Cardiac septum (tissue), 1 donor: ENCODE measurements at regions not wholly inside any gene's neighbourhood (a gene's known extent, or its start where the extent isn't known, plus 50 kb on each side); places are given as distances from the start of the nearest gene placed in this dataset.
"Not testable (repeated sequence)": the region's sequence is repeated elsewhere in the genome, so short reads cannot be mapped to it uniquely, and the experiment has no call there.

Source experiments
- DNase-seq: peaks from one replicate; pipeline ENCODE4 v3.0.0-alpha.2; 2020; ENCODE audit warnings: low spot score
- intact Hi-C: fragments of 100-400 bp; cut with DNase I; formaldehyde crosslinking; loops from one replicate; pipeline ENCODE4 v1.14.0; 2022
- donor health status: DM: no; HTN: no; CAD: no.

DNA sequence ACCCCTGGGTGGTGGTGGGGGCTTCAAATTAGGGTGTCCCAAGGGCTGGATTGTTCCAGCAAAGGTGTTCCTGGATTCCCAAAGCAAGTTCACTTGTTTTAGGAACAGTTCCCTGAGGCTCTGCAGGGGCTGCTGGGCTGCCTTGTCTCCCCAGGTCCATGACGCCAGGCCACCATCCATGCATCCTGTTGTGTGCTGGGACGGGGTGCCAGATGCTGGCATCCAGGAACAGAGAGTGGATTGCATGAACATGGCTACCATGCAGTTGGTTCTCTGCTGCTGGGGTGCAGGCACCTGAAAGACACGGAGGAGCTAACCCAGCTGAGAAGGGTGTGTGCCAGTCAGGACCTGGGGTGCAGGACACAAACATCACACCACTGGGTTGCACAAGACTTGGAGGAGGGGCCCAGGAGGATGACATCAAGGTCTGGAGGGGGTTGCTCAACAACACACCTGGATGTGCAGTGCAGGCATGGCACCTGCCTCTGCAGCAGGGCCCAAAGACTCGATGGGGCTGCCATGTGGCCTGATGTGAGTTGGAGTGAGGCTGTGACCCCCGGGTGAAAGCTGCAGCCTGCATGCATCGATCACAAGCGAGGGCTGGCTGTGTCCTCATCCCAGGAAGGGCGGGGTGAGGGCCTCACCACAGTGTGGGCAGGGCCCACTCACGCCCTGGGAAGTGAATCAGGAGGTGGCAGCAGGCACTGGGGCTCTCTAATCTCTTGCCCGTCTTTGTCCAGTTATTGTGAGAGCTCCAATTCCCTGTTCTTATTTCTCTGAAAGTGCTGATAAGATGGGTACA is 74.0 kb upstream of the CLDN5 start:
- intact Hi-C loops = no loop called here
- DNase-seq = no peak

DNA sequence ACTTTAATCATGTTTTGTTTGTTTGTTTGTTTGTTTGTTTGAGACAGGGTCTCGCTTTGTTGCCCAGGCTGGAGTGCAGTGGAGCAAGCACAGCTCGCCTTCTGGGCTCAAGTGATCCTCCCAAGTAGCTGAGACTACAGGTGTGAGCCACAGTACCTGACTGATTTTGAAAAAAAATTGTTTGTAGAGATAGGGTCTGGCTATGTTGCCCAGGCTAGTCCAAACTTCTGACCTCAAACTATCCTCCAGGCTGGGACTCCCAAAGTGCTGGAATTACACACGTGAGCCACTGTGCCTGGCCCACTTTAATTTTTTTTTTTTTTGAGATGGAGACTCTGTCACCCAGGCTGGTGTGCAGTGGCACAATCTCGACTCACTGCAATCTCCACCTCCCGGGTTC is 74.8 kb upstream of the CLDN5 start:
- intact Hi-C loops = no loop called here
- DNase-seq = no peak

DNA sequence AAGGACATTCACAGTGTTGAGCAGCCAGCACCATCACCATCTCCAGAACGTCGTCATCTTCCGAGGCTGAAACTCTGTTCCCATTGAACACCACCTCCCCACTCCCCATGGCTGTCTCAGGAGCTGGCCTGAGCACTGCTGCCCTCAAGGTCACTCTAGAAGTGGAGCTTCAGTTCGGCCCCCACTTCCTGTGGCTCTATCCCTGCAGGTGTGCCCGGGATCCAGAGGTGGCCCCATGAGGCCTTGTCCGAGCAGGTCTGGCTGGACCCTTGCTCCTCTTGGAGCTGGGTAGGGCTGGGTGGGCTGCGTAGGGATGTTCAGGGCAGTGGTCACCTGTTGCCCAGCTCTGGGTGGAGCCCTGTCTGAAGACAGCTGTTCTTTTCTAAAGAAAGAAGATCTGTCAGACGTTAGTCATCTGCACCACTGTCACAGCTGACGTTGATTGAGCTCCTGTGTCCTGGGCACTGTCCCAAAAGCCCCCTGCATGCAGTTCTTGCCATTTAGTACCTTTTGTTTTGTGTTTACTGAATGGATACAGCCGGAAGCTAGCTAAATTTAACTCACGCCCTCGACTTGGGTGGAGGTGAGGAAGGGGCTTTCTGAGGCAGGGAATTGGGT is 75.5 kb upstream of the CLDN5 start:
- DNase-seq = no peak
- intact Hi-C loops = no loop called here

DNA sequence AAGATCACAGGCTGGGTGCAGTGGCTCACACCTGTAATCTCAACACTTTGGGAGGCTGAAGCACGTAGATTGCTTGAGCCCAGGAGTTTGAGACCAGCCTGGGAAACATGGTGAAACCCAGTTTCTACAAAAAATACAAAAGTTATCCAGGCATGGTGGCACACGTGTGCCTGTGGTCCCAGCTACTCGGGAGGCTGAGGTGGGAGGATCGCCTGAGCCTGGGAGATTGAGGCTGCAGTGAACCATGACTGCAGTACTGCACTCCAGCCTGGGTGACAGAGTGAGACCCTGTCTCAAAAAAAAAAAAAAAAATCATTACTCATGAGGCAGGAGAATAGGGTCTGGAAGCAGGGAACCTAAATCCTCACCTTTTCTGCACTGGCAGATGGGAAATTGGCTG is 79.1 kb upstream of the CLDN5 start:
- intact Hi-C loops, DNase-seq: not testable (repeated sequence)

- intact Hi-C loops = no loop called here
- no peak for DNase-seq
Observed at GRCh38 chr22:19603767-19604166, 79.6 kb upstream of the CLDN5 start.

- intact Hi-C loops = no loop called here
Observed at GRCh38 chr22:19604711-19605268, 80.6 kb upstream of the CLDN5 start.

GRCh38 chr22:19605508-19606331 is 81.5 kb upstream of the CLDN5 start:
- DNase-seq = no peak
- intact Hi-C loops = no loop called here

More at GRCh38 chr22:19604711-19605268, 80.6 kb upstream of the CLDN5 start:
- DNase-seq = no peak

GRCh38 chr22:19606332-19607191 is 82.4 kb upstream of the CLDN5 start:
- DNase-seq = no peak
- intact Hi-C loops = no loop called here

GRCh38 chr22:19607192-19608002 is 83.2 kb upstream of the CLDN5 start:
- no peak for DNase-seq
- intact Hi-C loops = no loop called here

DNA sequence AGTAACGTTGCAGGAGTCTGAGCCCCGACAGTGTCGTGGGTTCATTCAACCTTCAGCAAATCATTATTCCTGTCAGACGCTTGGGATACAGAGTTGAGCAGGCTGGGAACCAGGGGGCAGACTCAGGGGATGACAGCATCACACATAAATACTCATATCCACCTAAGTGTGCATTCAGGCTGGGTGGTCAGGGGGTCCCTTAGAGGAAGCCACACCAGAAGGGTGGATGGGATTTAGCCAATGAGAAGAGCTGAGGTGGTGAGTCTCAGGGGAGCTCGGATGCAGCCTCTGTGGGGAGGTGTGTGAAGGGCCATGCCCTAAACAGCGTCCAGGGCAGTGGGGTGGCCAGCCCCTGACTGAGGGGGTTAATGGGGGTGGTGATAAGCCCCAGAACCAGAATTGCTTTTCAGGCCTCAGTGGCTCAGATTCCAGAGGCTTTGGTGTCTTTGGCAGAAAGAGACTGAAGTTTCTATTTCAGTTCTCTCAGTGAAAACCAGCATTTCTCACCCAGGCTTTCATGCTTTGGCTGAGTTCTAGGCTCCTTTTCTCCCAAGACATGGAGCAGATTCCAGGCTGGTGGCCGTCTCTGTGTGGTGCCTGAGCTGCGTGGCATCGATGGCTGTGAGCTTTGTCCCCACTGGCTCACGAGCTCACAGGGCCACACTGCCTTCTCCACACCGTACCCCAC is 83.9 kb upstream of the CLDN5 start:
- intact Hi-C loops = no loop called here
- DNase-seq = no peak

DNA sequence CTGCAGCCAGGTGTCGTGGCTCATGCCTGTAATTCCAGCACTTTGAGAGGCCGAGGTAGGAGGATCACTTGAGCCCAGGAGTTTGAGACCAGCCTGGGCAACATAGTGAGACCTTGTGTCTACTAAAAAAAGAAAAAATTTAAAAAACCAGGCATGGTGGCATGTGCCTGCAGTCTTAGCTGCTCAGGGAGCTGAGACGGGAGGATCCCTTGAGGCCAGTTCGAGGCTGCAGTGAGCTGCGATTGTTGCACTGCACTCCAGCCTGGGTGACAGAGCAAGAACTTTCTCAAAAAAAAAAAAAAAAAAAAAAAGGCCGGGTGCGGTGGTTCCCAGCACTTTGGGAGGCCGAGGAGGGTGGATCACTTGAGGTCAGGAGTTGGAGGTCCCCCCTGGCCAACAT is 85.5 kb upstream of the CLDN5 start:
- DNase-seq, intact Hi-C loops: not testable (repeated sequence)

- no peak for DNase-seq
- intact Hi-C loops = no loop called here
Observed at GRCh38 chr22:19610518-19611253, 86.5 kb upstream of the CLDN5 start.

DNA sequence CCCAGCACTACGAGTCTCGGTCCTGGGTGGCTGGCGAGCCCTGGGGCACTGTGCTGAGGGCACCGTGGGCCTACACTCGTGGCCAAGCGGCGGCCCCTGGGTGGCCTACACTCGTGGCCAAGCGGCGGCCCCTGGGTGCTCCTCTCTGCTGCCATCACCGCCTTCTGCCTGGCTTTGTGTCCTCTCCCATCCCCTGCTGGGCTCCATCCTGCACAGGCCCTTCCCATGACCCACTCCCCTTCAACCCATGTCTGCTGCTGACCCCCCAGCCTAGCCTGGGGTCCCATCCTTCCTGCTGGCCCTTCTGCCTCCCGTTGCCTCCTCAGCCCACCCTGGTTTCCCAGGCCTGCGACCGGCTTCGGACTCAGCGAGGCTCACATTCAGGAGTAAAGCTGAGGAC is 87.4 kb upstream of the CLDN5 start:
- intact Hi-C loops = no loop called here
- no peak for DNase-seq

- intact Hi-C loops = no loop called here
- DNase-seq = no peak
Observed at GRCh38 chr22:19612866-19613572, 88.8 kb upstream of the CLDN5 start.

GRCh38 chr22:19614536-19614863 is 90.3 kb upstream of the CLDN5 start:
- DNase-seq = no peak
- intact Hi-C loops = no loop called here

DNA sequence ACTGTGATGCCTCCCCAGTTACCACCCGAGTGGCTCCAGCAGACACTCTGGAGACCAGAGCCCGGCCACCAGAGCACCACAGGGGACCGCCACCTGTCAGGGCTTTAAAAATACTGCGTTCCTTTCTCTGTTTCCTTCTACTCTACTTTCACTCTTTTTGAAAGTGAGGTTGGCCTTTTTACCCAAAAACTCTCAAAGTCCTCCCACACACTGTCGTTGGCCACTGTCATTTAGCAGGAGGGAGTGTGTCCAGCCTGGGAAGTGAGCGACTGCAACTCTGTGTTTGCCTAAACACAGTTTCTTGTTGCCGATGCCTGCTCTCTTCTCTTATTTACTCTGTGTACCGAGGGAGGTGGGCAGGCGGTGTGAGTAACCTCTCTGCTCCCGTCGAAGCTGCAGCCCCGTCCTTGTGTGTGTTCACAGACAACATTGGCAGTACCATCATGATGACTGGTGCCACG is 90.8 kb upstream of the CLDN5 start:
- intact Hi-C loops = no loop called here
- no peak for DNase-seq
